ENCODE measurements at regions not wholly inside any gene's neighbourhood (a gene's known extent, or its start where the extent isn't known, plus 50 kb on each side); places are given as distances from the start of the nearest gene placed in this dataset.
"Not testable (repeated sequence)": the region's sequence is repeated elsewhere in the genome, so short reads cannot be mapped to it uniquely, and the experiment has no call there.

- TF ChIP-seq POLR2AphosphoS5, POLR2A (IDR thresholded peaks at IDR 0.05): not testable (repeated sequence)
Measured at GRCh38 chr3:73820896-73821295, 196.2 kb upstream of the PDZRN3 start.

Measured in breast epithelium (tissue), 3 donors.